Ammon's horn (tissue), 1 donor: ENCODE measurements at regions not wholly inside any gene's neighbourhood (a gene's known extent, or its start where the extent isn't known, plus 50 kb on each side); places are given as distances from the start of the nearest gene placed in this dataset.
A peak's percentile ranks its signal among the peaks of the same experiment; 100 is the strongest.
"Not testable (repeated sequence)": the region's sequence is repeated elsewhere in the genome, so short reads cannot be mapped to it uniquely, and the experiment has no call there.

Experiments
- DNase-seq: peaks from one replicate; pipeline ENCODE4 v3.0.0-alpha.2; 2016; ENCODE audit warnings: low spot score

DNA sequence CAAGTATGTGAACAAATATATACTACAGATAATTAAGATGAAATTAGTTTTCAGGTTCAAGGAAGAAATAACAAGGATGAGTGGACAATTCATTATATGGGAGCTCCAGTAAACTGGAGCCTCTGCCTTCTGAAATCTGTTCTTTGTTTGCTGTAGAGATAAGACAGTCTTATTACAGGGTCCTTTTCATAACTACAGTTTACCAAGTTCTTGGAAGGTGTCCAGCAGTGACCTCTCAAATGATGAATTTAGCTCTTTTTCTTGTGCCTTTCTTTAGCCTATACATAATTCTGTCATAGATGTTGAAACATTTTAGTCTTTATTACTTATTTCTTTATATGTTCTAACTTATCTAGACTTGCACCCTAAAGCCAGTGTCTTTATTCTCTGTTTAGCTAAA is 89.7 kb upstream of the GBE1 start:
- no peak for DNase-seq

- DNase-seq, result no peak
Observed at GRCh38 chr3:81846988-81847387, 85.5 kb upstream of the GBE1 start.

DNA sequence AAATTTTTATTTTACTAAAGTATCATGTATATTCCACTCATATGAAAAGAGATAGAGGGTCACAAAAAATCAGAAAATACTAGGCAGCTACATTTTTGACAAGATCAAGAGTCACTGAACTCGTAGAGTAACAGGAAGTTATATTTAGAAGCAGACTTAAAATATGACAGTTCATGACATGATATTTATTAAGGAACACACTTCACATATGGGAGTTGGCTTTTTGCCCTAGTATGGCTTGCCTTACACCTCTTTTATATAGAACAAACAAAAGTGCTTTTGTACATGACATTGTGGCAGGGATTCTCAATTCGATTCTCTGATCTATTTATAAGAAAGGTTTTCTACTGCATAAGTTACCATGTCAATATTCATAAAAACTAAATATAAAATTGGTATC is 80.1 kb upstream of the GBE1 start:
- DNase-seq, result no peak

GRCh38 chr3:81839504-81840094 is 78.2 kb upstream of the GBE1 start:
- no peak for DNase-seq

- peak; percentile 34 for DNase-seq
Observed at GRCh38 chr3:81838457-81838856, 77.0 kb upstream of the GBE1 start.

- no peak for DNase-seq
Observed at GRCh38 chr3:81837071-81837593, 75.7 kb upstream of the GBE1 start.

- DNase-seq, result no peak
Observed at GRCh38 chr3:81829937-81830336, 68.5 kb upstream of the GBE1 start.

DNA sequence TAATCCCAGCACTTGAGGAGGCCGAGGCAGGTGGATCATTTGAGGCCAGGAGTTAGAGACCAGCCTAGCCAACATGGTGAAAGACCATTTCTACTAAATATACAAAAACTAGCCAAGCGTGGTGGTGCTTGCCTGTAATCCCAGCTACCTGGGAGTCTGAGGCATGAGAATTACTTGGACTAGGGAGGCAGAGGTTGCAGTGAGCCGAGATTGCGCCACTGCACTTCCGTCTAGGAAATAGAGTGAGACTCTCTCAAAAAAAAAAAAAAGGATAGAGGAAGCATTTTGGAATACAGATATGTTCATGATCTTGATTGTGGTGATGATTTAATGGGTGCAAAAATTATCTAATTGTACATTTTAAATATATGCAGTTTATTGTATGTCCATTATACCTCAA is 67.8 kb upstream of the GBE1 start:
- DNase-seq, result not testable (repeated sequence)

DNA sequence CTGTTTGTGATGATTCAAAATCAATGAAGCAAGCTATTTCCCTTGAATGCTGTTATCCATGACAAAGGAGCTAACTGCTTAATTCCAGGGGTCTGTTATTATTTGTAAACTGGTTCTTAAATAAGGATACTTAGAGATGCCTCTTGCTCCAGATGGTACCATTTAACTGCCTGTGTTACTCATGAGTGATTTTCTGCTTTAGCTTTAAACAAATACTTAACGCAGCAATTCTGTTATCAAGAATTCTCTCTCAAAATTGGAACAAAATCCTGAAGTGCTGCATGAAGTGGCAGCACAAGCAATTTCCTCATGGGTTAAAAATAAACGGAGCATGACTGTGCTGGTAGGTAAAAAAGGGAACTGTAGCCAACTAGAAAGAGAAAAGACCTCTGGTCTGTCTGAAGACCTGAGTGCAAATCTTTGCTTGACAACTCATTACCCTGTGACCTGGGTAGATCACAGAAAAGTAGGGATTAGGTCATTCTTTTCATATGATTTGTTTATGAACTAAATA is 62.5 kb upstream of the GBE1 start:
- DNase-seq, result peak; percentile 46

GRCh38 chr3:81823086-81823485 is 61.6 kb upstream of the GBE1 start:
- no peak for DNase-seq

DNA sequence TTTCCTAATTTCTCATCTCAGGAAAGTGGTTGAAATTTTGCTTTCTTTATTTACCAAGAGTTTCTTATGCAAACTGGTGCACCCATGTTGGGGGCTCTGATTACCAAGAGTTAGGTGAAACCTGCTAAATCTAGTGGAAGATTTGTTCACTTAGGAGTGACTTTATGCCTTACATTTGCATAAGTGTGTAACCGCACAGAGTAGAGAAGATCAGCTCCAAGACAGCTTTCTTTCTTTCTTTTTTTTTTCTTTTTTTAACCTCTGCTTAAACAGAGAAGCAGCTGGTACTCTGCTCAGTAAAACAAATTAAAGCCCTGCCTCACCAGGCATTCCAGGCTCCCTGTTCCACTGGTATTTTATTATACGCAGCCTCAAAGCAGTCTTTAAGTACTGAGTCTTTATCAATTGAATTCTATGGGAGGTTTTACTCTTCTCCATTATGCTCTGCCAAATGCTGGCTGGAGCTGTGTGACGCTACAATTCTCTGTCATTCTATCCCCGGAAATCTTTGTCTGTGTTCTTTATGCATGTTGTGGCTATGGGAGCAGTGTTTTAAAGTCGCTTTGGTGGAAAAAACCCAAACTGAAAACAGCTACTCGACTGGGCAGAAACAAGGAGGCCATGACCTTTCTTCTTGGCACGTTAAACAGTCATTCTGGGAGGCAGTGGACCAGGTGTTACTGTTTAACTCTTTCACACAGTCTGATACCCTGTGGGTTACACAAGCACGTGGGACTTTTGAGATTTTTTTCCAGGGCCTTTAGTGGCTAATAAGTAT is 55.2 kb upstream of the GBE1 start:
- DNase-seq, result peak; percentile 7

- DNase-seq, result not testable (repeated sequence)
Observed at GRCh38 chr3:81812098-81812497, 50.7 kb upstream of the GBE1 start.
